ENCODE measurements at regions not wholly inside any gene's neighbourhood (a gene's known extent, or its start where the extent isn't known, plus 50 kb on each side); places are given as distances from the start of the nearest gene placed in this dataset.

- TF ChIP-seq CTCF (conservative IDR thresholded peaks at IDR 0.05; ENCODE audit: low read depth, low read length) (no peak), POLR2A (IDR thresholded peaks at IDR 0.05; ENCODE audit: low read depth, low read length) (no peak), RCOR1 (IDR thresholded peaks at IDR 0.05; ENCODE audit: insufficient replicate concordance, low read length) (no peak), RAD21 (IDR thresholded peaks at IDR 0.05; ENCODE audit: low read length) (no peak), CHD1 (IDR thresholded peaks at IDR 0.05; ENCODE audit: low read depth, low read length) (no peak), SMC3 (IDR thresholded peaks at IDR 0.05; ENCODE audit: low read depth, low read length) (no peak), MAZ (IDR thresholded peaks at IDR 0.05; ENCODE audit: borderline replicate concordance, low read depth, low read length) (no peak), ELK1 (IDR thresholded peaks at IDR 0.05; ENCODE audit: borderline replicate concordance, low read depth, low read length) (no peak), RFX5 (IDR thresholded peaks at IDR 0.05; ENCODE audit: low read depth, low read length) (no peak)
These were observed 554.0 kb downstream of the MDFIC start for GRCh38 chr7:115475761-115476385.
